Stimulated activated naive CD8-positive, alpha-beta T cell treated with anti-CD3 and anti-CD28 coated beads, Interleukin-15, amount 100 ng/mL, for 72 hours (primary cell): ENCODE measurements at regions not wholly inside any gene's neighbourhood (a gene's known extent, or its start where the extent isn't known, plus 50 kb on each side); places are given as distances from the start of the nearest gene placed in this dataset.

ENCODE experiments used
- ATAC-seq: fragments of 150-1000 bp; cut with Tn5 transposase; 2 replicates; pipeline ENCODE4 v1.10.0; 2021; ENCODE audit warnings: mild to moderate bottlenecking, moderate library complexity
- DNase-seq, 2 donors: peaks; one replicate each; pipeline ENCODE4 v3.0.0; 2021 to 2022
- H3K27ac Mint-ChIP-seq, 2 donors: one replicate each; pipeline ENCODE4 v1.8.0; 2022; ENCODE audit warnings: mild to moderate bottlenecking in 2 of 2, mixed read lengths in 2 of 2, moderate library complexity in 2 of 2
- H3K27me3 Mint-ChIP-seq: one replicate; pipeline ENCODE4 v1.8.0; 2022; ENCODE audit warnings: mixed read lengths
- H3K4me1 Mint-ChIP-seq: one replicate; pipeline ENCODE4 v1.8.0; 2022; ENCODE audit warnings: mild to moderate bottlenecking, mixed read lengths
- H3K4me3 Mint-ChIP-seq, 2 donors: one replicate each; pipeline ENCODE4 v1.8.0; 2022; ENCODE audit warnings: mild to moderate bottlenecking in 2 of 2, mixed read lengths in 2 of 2, moderate library complexity in 1 of 2
- H3K9me3 Mint-ChIP-seq, 2 donors: one replicate each; pipeline ENCODE4 v1.8.0; 2022; ENCODE audit warnings: mixed read lengths in 2 of 2

DNA sequence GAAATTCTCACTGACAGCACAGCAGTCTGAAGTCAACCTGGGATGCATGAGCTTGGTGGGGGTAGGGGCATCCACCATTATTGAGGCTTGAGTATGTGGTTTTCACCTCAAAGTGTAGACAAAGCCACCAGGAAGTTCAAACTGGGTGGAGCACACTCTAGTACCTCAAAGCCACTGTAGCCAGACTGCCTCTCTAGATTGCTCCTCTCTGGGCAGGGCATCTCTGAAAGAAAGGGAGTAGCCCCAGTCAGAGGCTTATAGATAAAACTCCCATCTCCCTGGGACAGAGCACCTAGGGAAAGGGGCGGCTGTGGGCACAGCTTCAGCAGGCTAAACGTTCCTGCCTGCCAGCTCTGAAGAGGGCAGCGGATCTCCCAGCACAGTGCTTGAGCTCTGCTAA is 143.0 kb downstream of the KITLG start:
- H3K9me3 Mint-ChIP-seq = no peaks in the 10 kb centered on the region
- H3K27me3 Mint-ChIP-seq = no peaks in the 10 kb centered on the region
- no peaks in the 10 kb centered on the region for H3K4me1 Mint-ChIP-seq
- no peak for DNase-seq
- no peak overlapping the region for H3K27ac Mint-ChIP-seq
- ATAC-seq = no peak
- no peak overlapping the region for H3K4me3 Mint-ChIP-seq
